Chondrocyte (in vitro differentiated cells): ENCODE measurements at regions not wholly inside any gene's neighbourhood (a gene's known extent, or its start where the extent isn't known, plus 50 kb on each side); places are given as distances from the start of the nearest gene placed in this dataset.

Source experiments
- DNase-seq: peaks from one replicate; pipeline ENCODE4 v3.0.0; 2021; ENCODE audit warnings: mixed read lengths, low spot score
- H3K27ac Mint-ChIP-seq: one replicate; pipeline ENCODE4 v1.8.0; 2021; ENCODE audit warnings: mild to moderate bottlenecking, moderate library complexity, mixed read lengths; ENCODE audit not compliant: unreplicated experiment
- H3K27me3 Mint-ChIP-seq: 2 replicates; pipeline ENCODE4 v1.8.0; 2021; ENCODE audit warnings: low read depth, mixed read lengths
- H3K36me3 Mint-ChIP-seq: 2 replicates; pipeline ENCODE4 v1.8.0; 2021; ENCODE audit warnings: low read depth, mixed read lengths
- H3K4me1 Mint-ChIP-seq: 2 replicates; pipeline ENCODE4 v1.8.0; 2021; ENCODE audit warnings: low read depth, mild to moderate bottlenecking, mixed read lengths
- H3K4me3 Mint-ChIP-seq: one replicate; pipeline ENCODE4 v1.8.0; 2021; ENCODE audit warnings: mild to moderate bottlenecking, moderate library complexity, mixed read lengths; ENCODE audit not compliant: unreplicated experiment
- H3K9me3 Mint-ChIP-seq: 2 replicates; pipeline ENCODE4 v1.8.0; 2021; ENCODE audit warnings: low read depth, mixed read lengths
- TF ChIP-seq, protein P1 (sequence below): fragments of 200-600 bp; sonication (generic); IDR thresholded peaks from 2 replicates; pipeline ENCODE4 v1.5.0; 2021; ENCODE audit warnings: antibody characterized with exemption, mild to moderate bottlenecking, moderate library complexity

GRCh38 chr4:85368932-85369331 is 106.0 kb upstream of the ARHGAP24 start:
- Mint-ChIP-seq H3K4me1 (no peaks in the 10 kb centered on the region), H3K36me3 (no peaks in the 10 kb centered on the region), H3K27ac (no peak overlapping the region), H3K4me3 (no peak overlapping the region), H3K9me3 (no peaks in the 10 kb centered on the region), H3K27me3 (peaks cover 47% of the 10 kb centered on the region)
- DNase-seq, result no peak
- TF ChIP-seq, protein P1, sequence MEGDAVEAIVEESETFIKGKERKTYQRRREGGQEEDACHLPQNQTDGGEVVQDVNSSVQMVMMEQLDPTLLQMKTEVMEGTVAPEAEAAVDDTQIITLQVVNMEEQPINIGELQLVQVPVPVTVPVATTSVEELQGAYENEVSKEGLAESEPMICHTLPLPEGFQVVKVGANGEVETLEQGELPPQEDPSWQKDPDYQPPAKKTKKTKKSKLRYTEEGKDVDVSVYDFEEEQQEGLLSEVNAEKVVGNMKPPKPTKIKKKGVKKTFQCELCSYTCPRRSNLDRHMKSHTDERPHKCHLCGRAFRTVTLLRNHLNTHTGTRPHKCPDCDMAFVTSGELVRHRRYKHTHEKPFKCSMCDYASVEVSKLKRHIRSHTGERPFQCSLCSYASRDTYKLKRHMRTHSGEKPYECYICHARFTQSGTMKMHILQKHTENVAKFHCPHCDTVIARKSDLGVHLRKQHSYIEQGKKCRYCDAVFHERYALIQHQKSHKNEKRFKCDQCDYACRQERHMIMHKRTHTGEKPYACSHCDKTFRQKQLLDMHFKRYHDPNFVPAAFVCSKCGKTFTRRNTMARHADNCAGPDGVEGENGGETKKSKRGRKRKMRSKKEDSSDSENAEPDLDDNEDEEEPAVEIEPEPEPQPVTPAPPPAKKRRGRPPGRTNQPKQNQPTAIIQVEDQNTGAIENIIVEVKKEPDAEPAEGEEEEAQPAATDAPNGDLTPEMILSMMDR, result no peak

DNA sequence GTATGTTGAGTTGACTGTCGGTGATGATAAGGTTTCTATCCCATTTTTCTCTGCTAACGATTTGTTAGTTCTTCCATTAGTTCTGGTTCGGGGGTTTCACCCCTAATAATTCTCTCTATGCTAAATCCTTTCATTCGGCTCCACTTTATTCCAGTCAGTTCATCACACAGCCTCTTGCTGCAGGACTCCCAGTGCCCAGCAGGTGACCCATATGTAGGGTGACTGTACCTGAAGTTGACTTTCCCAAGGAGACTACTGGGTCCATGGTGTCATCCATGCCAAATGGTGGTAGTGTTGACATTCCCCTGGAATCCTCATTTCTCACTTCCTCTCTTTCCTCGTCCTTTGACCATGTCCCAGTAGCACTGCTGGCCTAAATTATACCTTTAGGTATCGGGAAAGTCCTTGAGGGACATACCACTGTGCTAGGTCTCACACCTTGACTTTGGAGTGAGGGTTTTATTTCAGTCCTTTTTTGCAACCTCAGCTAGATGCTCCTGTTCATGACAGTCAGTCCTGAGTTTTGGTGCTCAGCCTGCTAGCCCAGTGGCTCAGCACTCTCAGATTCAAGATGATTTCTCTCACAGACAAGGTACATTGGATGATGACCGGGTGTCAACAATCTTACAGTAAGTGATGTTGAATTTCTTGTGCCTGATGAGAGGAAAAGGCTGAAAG is 105.1 kb upstream of the ARHGAP24 start:
- TF ChIP-seq, protein P1, result no peak
- no peak overlapping the region for H3K4me3 Mint-ChIP-seq
- peaks cover 2% of the 10 kb centered on the region for H3K36me3 Mint-ChIP-seq
- DNase-seq, result no peak
- no peaks in the 10 kb centered on the region for H3K9me3 Mint-ChIP-seq
- H3K27me3 Mint-ChIP-seq, result peaks cover 46% of the 10 kb centered on the region
- no peaks in the 10 kb centered on the region for H3K4me1 Mint-ChIP-seq
- H3K27ac Mint-ChIP-seq, result no peak overlapping the region

DNA sequence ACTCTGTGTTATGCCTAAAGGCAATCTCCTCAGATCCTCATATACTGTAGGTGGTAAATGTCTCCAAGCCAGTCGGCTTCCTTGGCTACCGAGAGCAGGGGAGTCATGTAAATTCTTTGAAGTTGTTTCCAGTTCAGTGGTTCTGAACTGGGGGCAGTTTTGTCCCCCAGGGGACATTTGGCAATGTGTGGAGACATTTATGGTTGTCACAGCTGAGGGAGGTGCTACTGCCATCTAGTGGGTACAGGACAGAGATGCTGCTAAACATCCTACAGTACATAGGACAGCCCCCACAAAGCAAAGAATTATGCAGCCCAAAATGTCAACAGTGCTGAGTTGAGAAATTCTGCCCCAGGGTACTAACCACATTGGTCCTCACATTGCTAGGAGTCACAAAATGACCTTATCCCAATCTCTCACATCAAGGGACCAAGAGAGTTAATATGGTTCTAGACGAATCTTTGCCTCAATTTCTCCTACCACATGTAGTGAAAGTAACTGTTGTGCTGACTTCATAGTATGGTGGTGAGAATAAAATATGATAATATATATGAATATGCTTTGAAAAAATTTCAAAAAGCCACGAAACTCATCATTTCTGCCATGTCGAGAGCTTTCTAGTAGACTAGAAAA is 104.4 kb upstream of the ARHGAP24 start:
- no peaks in the 10 kb centered on the region for H3K9me3 Mint-ChIP-seq
- H3K4me1 Mint-ChIP-seq, result no peaks in the 10 kb centered on the region
- no peak overlapping the region for H3K4me3 Mint-ChIP-seq
- H3K27me3 Mint-ChIP-seq, result peaks cover 39% of the 10 kb centered on the region
- H3K27ac Mint-ChIP-seq, result no peak overlapping the region
- peaks cover 2% of the 10 kb centered on the region for H3K36me3 Mint-ChIP-seq
- TF ChIP-seq, protein P1, result peak; percentile 83
- DNase-seq, result no peak

DNA sequence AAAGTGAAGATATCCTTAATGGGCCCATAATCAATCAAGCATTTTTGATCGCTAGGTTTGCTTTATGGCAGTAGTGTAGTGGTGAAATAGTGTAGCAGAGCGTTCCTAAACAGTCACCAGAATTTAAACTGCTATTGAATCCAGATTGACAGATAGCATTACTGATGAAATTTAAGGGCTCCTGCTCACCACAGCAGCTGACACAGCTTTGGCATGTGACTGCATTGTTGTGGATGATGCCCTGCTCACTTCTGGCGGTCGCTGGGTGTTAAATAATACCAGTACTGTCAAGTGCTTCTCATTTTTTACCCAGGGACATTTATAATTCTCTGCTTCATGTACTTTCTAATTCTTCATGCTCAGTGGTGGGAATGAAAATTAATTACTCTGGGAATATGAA is 102.0 kb upstream of the ARHGAP24 start:
- no peak for DNase-seq
- Mint-ChIP-seq H3K36me3 (peaks cover 2% of the 10 kb centered on the region), H3K9me3 (no peaks in the 10 kb centered on the region), H3K27ac (no peak overlapping the region), H3K27me3 (peaks cover 26% of the 10 kb centered on the region), H3K4me3 (no peak overlapping the region), H3K4me1 (no peaks in the 10 kb centered on the region)
- TF ChIP-seq, protein P1, result no peak

DNA sequence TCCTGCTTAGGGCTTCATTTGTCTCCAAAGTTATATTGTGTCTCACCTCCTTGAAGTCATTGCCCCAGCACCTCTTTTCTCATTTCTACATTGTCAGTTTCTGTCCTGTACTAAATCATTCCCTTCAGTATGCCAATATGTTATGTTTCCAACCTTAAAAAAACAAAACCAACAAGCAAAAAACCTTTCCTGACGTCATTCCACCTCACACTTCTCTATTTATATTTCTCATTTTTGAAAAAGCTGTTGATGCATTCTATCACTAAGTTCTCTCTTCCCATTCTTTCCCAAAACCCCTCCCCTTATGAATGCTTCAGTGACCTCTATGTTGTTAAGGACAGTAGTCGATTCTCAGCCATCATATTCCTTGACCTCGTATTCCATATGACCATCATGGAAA is 98.7 kb upstream of the ARHGAP24 start:
- Mint-ChIP-seq H3K27me3 (peaks cover 21% of the 10 kb centered on the region), H3K9me3 (no peaks in the 10 kb centered on the region), H3K27ac (no peak overlapping the region), H3K4me3 (no peak overlapping the region), H3K4me1 (no peaks in the 10 kb centered on the region), H3K36me3 (peaks cover 2% of the 10 kb centered on the region)
- TF ChIP-seq, protein P1, result no peak
- DNase-seq, result no peak
